HG02642 (cell line): ENCODE measurements at regions not wholly inside any gene's neighbourhood (a gene's known extent, or its start where the extent isn't known, plus 50 kb on each side); places are given as distances from the start of the nearest gene placed in this dataset.

ENCODE experiments used
- ATAC-seq: cut with Tn5 transposase; IDR thresholded peaks from one replicate; pipeline ENCODE4 v1.9.1; 2021; ENCODE audit warnings: mild to moderate bottlenecking; ENCODE audit not compliant: unreplicated experiment, poor library complexity

GRCh38 chr1:238258510-238258909 is 367.8 kb upstream of the ZP4 start:
- ATAC-seq = no peak

GRCh38 chr1:238257018-238257621 is 366.4 kb upstream of the ZP4 start:
- ATAC-seq = no peak

DNA sequence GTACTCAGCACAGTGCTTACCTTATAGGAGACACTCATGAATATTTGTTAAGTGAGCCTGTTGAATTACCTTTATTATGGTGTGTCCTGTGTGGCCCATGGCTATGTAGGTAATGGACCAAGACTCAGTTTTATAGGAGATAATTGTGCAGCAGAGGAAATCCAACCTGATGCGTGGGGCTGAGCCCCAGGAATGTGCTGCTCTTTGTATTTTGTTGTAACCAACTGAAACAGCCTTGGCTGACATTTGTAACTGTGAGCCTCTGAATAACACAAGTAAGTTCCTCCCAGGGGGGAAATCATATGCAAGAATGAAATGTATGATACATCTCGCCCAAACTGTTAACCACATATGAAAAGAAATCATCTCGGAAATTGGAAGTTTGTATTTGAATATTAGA is 364.2 kb upstream of the ZP4 start:
- no peak for ATAC-seq

- peak; percentile 79 for ATAC-seq
These were observed 361.5 kb upstream of the ZP4 start for GRCh38 chr1:238252033-238252802.

DNA sequence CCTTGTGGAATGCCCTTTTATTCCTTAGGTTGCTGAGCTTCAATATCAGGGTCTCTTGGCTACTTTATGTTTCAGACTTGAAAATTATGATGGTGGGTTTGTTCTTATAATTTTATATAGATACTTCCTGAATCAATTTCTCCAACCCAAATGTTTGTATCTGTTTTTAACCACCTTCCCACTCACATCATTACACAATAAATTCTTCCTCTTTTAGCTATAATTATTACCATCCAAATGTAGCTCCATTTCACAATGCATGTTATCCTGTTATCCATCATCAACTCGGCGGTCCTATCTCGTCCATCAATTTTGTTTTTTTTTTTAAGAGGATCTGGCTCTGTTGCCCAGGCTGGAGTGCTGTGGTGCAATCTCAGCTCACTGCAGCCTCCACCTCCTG is 357.6 kb upstream of the ZP4 start:
- no peak for ATAC-seq

DNA sequence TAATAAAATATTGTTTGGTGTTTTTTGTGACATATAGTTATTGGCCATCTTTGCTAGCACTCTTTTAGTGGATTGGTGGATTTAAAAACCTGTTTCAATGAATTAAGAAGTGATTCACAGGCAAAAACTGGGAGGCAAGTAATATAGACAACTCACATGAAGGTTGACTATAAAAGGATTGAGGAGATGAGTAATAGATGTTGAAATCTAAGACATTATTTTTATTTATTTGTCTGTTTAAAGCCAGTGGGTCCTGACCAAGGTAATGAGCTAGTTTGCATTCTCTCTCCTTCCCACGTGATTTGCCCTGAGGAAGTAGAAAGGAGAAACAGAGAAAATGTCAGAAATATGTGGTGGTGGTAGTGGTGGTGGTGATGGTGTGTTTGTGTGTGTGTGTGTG is 351.5 kb upstream of the ZP4 start:
- no peak for ATAC-seq

DNA sequence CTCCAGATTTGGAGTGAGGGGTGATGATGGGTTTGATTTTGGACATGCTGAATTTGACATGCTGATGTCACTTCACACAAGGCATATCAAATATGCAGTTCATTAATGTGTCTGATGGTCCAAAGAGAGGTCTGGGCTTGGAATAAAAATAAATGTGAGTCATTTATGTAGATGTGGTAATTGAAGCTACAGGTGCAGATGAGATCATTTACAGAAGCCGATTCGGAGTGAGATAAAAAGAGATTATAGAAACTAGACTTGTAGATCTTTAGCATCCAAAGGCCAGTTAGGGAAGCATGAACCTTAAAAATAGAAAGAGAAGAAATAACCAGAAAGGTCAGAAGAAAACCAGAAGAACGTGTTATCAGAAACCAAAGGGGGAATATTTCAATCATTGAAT is 350.9 kb upstream of the ZP4 start:
- no peak for ATAC-seq

DNA sequence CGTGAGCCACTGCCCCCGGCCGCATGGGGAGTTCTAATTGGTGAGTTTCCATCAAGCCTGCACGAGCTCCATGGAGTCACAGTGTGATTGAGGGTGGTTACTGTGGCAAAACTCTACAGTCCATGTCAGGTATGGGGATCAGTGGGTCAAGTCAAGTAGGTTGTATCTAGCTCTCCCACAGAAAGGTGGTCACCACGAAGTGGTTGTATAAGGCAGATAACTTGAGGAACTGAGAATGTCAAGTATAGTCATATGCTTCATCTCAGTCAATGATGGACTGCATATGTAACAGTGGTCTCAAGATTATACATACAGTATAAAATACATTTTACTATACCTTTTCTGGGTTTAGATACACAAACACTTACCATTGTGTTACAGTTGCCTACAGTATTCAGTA is 348.6 kb upstream of the ZP4 start:
- ATAC-seq = no peak

- ATAC-seq = no peak
These were observed 343.2 kb upstream of the ZP4 start for GRCh38 chr1:238233966-238234365.

DNA sequence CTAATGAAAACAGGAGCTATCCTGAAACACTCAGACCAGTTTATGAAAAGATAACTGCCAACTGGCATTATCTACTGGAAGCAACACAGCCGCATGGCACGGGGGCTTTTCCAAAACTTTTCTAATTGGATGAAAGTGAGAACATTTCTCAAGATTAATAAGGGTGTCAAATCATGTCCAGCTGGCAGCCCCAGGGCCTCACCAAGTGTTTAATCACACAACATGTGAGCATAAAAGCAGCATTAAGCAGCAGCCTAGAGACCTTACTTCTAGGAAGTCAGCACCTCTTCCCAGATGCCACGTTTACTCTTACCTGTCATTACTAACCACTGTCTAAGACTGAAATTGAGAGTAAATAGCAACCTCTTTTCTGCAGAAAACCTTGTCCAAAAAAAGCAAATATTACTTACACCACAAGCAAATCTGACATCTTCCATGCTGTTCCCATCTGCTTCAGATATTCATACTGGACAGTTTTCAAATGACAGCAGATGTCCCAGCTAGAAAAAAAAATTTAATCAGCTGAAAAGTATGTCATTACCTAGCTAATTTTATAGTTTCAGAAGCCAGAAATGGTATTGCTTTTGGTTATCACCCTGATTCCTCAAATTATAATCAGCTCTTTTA is 341.5 kb upstream of the ZP4 start:
- no peak for ATAC-seq

GRCh38 chr1:238226810-238227209 is 336.1 kb upstream of the ZP4 start:
- ATAC-seq = no peak

DNA sequence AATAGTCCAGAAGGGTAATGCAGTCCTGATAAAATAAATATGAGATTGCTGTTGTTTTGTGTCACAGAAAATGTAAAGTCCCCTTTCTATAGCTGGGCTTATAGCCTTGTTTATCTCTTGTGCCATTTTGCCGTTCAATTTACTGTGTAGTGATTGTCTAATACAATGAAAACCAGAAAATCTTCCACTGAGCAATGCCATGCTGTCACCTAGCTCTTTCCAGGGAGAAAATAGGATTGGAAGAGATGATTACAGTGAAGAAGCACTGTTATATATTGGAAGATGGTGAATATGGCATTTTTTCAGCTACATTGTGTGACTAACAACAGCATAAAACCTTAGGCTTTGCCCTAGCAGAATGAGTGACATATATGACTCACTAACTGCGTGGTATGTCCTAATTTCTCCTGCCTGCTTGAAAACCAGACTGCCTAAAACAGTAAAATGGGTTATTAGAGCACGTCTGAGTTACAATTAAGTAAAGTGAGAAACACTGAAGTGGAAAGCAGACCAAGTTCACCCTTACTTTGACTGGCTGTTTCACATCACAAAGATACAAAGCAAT is 332.4 kb upstream of the ZP4 start:
- no peak for ATAC-seq

DNA sequence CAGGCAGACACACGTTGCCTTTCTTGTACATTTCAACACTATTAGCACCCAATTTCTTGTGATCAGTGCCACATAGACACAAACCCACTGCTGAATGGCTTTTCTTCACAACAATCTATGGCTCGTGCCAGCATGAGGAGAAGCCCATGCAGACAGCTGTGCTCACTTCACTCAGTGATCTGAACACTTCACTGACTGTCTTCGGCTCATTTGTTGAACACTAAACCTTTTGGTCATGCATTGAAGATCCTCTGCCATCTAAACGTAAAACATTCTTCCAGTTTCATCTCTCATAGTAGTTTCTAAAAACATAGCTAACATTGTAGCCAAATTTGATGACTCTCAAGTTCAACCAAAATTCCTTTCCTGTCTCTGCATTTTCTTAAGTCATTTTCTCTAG is 331.0 kb upstream of the ZP4 start:
- no peak for ATAC-seq

DNA sequence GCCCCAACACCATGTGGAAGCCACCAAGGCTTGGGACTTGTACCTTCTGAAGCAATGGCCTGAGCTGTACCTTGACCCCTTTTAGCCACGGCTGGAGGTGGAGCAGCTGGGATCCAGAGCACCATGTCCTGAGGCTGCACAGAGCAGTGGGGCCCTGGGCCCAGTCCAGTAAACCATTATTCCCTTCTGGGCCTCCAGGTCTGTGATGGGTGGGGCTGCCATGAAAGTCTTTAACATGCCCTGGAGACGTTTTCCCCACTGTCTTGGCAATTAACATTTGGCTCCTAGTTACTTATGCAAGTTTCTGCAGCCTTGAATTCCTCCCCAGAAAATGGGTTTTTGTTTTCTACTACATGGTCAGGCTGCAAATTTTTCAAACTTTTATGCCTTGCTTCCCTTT is 323.7 kb upstream of the ZP4 start:
- no peak for ATAC-seq

- no peak for ATAC-seq
These were observed 314.4 kb upstream of the ZP4 start for GRCh38 chr1:238205045-238205662.

DNA sequence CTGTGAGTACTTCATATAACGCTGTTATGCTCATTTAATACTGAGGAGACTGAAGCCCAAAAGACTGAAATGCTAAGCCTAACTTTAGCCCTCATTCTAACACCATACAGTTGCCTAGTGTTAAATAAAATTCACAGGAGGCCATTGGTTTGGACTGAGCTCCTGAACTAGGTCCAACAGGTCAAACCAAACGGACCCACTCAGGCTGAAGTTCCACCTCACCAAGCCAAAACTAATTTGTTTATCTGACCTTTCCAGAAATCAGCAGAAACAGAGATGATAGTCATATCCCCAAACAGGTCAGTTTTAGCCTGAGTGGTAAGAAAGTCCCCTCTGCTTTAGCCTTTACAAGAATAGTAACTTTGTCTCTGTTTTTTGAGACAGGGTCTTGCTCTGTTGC is 311.3 kb upstream of the ZP4 start:
- ATAC-seq = no peak

DNA sequence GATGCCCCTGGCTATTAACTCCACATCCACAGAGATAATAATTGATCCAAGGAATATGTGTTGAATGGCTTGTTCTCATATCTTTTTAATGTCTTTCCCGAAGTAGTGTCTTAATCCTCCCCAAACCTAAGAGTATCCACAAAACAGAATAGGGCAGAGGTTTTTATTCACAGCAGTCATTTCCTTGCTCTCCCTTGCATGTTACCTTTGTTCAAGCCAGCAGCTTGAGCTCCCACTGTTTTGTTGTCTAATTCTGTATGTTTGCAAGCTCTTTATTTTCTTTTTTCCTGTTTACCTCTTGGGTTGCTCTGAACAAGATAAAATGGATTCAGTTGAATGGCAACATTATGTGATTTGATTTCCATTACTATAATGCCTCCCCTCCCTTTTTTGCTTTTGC is 308.6 kb upstream of the ZP4 start:
- ATAC-seq = no peak

GRCh38 chr1:238196516-238196915 is 305.8 kb upstream of the ZP4 start:
- ATAC-seq = no peak

DNA sequence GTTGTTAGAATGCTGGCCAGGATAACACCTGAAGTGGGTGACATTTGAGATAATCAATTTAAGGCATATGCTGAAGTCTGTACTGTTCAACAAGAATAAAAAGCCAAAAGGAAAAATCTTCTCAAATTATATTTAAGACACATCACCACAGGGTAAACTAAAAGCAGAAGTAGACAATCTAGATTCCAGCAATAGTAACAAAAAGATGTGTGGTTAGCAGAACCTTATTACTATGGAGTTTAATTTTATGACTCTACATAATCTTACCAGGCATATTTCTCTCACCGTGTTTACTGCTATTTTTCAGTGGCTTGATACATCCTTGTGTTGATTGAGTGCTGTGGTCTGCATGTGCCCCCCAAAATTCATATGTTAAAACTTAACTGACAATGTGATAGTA is 300.4 kb upstream of the ZP4 start:
- no peak for ATAC-seq

GRCh38 chr1:238187575-238187949 is 296.8 kb upstream of the ZP4 start:
- ATAC-seq = no peak

GRCh38 chr1:238186887-238187574 is 296.3 kb upstream of the ZP4 start:
- no peak for ATAC-seq
